IPS-15b (cell line): ENCODE measurements at regions not wholly inside any gene's neighbourhood (a gene's known extent, or its start where the extent isn't known, plus 50 kb on each side); places are given as distances from the start of the nearest gene placed in this dataset.
A peak's percentile ranks its signal among the peaks of the same experiment; 100 is the strongest.

Experiments
- H3K27me3 ChIP-seq: one replicate; pipeline ENCODE4 v1.6.1; 2013; ENCODE audit warnings: low read length; ENCODE audit not compliant: control insufficient read depth, insufficient read depth
- H3K36me3 ChIP-seq: one replicate; pipeline ENCODE4 v1.6.1; 2013; ENCODE audit warnings: low read length; ENCODE audit not compliant: control insufficient read depth, insufficient read depth
- H3K4me1 ChIP-seq: one replicate; pipeline ENCODE4 v1.6.1; 2013; ENCODE audit warnings: mild to moderate bottlenecking, low read length; ENCODE audit not compliant: control insufficient read depth, insufficient read depth
- H3K4me3 ChIP-seq: one replicate; pipeline ENCODE4 v1.5.1; 2013; ENCODE audit warnings: low read depth, low read length
- H3K9ac ChIP-seq: one replicate; pipeline ENCODE4 v1.6.1; 2013; ENCODE audit warnings: low read depth, mild to moderate bottlenecking, low read length
- H3K9me3 ChIP-seq: one replicate; pipeline ENCODE4 v1.6.1; 2013; ENCODE audit warnings: mild to moderate bottlenecking, low read length; ENCODE audit not compliant: control insufficient read depth, insufficient read depth

GRCh38 chr3:19711160-19711782 lies 222.7 kb downstream of the EFHB start:
- no peak overlapping the region for H3K4me3 ChIP-seq
- no peak overlapping the region for H3K9ac ChIP-seq
- H3K9me3 ChIP-seq, result no peaks in the 10 kb centered on the region
- H3K27me3 ChIP-seq, result no peaks in the 10 kb centered on the region
- H3K36me3 ChIP-seq, result no peaks in the 10 kb centered on the region
- peaks cover 3% of the 10 kb centered on the region for H3K4me1 ChIP-seq

GRCh38 chr3:19702416-19703078 lies 231.5 kb downstream of the EFHB start:
- H3K27me3 ChIP-seq, result peaks cover 2% of the 10 kb centered on the region
- peak overlapping the region; percentile 36 for H3K4me3 ChIP-seq
- no peak overlapping the region for H3K9ac ChIP-seq
- no peaks in the 10 kb centered on the region for H3K36me3 ChIP-seq
- no peaks in the 10 kb centered on the region for H3K9me3 ChIP-seq
- no peaks in the 10 kb centered on the region for H3K4me1 ChIP-seq

DNA sequence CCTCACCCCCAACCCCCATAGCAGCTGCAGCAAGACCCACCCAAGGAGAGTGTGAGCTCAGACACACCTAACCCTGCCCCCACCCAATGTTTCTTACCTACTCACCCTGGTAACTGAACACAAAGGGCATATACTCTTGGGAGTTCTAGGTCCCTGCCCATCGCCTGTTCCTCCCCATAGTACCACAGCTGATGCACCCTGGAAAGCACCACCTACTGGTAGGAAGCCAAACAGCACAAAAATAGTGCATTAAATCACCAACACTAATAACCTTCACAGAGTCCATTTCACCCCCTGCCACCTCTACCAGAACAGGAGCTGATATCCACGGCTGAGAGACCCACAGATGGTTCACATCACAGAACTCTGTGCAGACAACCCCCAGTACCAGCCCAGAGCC lies 245.2 kb downstream of the EFHB start:
- Histone ChIP-seq H3K4me1 (no peaks in the 10 kb centered on the region), H3K4me3 (no peak overlapping the region), H3K36me3 (no peaks in the 10 kb centered on the region), H3K27me3 (no peaks in the 10 kb centered on the region), H3K9ac (no peak overlapping the region), H3K9me3 (no peaks in the 10 kb centered on the region)

- H3K36me3 ChIP-seq, result no peaks in the 10 kb centered on the region
- no peaks in the 10 kb centered on the region for H3K9me3 ChIP-seq
- no peaks in the 10 kb centered on the region for H3K27me3 ChIP-seq
- H3K4me3 ChIP-seq, result no peak overlapping the region
- no peaks in the 10 kb centered on the region for H3K4me1 ChIP-seq
- H3K9ac ChIP-seq, result no peak overlapping the region
These were observed 265.9 kb downstream of the EFHB start for GRCh38 chr3:19668163-19668562.

GRCh38 chr3:19662486-19662885 lies 271.5 kb downstream of the EFHB start:
- H3K4me3 ChIP-seq, result no peak overlapping the region
- H3K36me3 ChIP-seq, result no peaks in the 10 kb centered on the region
- no peaks in the 10 kb centered on the region for H3K27me3 ChIP-seq
- H3K4me1 ChIP-seq, result no peaks in the 10 kb centered on the region
- H3K9ac ChIP-seq, result no peak overlapping the region
- H3K9me3 ChIP-seq, result no peaks in the 10 kb centered on the region

GRCh38 chr3:19652336-19652735 lies 281.7 kb downstream of the EFHB start:
- Histone ChIP-seq H3K4me3 (no peak overlapping the region), H3K36me3 (no peaks in the 10 kb centered on the region), H3K9me3 (peaks cover 3% of the 10 kb centered on the region), H3K4me1 (peaks cover 9% of the 10 kb centered on the region), H3K9ac (no peak overlapping the region), H3K27me3 (no peaks in the 10 kb centered on the region)

- no peaks in the 10 kb centered on the region for H3K9me3 ChIP-seq
- H3K27me3 ChIP-seq, result no peaks in the 10 kb centered on the region
- H3K4me3 ChIP-seq, result no peak overlapping the region
- no peaks in the 10 kb centered on the region for H3K4me1 ChIP-seq
- H3K9ac ChIP-seq, result no peak overlapping the region
- H3K36me3 ChIP-seq, result no peaks in the 10 kb centered on the region
These were observed 288.9 kb downstream of the EFHB start for GRCh38 chr3:19645093-19645492.

DNA sequence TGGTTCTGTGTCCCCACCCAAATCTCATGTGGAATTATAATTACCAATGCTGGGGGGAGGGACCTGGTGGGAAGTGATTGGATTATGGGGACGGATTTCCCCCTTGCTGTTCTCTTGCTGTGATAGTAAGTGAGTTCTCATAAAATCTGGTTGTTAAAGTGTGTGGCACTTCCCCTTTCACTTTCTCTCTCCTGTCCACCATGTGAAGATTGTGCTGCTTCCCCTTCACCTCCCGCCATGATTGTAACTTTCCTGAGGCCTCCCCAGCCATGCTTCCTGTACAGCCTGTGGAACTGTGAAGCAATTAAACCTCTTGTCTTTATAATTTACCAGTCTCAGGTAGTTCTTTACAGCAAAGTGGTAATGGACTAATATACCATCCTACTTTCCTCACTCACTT lies 289.6 kb downstream of the EFHB start:
- Histone ChIP-seq H3K36me3 (no peaks in the 10 kb centered on the region), H3K27me3 (no peaks in the 10 kb centered on the region), H3K9me3 (no peaks in the 10 kb centered on the region), H3K9ac (no peak overlapping the region), H3K4me1 (no peaks in the 10 kb centered on the region), H3K4me3 (no peak overlapping the region)

GRCh38 chr3:19641408-19641807 lies 292.6 kb downstream of the EFHB start:
- Histone ChIP-seq H3K27me3 (no peaks in the 10 kb centered on the region), H3K9ac (no peak overlapping the region), H3K4me1 (no peaks in the 10 kb centered on the region), H3K4me3 (no peak overlapping the region), H3K36me3 (no peaks in the 10 kb centered on the region), H3K9me3 (no peaks in the 10 kb centered on the region)

DNA sequence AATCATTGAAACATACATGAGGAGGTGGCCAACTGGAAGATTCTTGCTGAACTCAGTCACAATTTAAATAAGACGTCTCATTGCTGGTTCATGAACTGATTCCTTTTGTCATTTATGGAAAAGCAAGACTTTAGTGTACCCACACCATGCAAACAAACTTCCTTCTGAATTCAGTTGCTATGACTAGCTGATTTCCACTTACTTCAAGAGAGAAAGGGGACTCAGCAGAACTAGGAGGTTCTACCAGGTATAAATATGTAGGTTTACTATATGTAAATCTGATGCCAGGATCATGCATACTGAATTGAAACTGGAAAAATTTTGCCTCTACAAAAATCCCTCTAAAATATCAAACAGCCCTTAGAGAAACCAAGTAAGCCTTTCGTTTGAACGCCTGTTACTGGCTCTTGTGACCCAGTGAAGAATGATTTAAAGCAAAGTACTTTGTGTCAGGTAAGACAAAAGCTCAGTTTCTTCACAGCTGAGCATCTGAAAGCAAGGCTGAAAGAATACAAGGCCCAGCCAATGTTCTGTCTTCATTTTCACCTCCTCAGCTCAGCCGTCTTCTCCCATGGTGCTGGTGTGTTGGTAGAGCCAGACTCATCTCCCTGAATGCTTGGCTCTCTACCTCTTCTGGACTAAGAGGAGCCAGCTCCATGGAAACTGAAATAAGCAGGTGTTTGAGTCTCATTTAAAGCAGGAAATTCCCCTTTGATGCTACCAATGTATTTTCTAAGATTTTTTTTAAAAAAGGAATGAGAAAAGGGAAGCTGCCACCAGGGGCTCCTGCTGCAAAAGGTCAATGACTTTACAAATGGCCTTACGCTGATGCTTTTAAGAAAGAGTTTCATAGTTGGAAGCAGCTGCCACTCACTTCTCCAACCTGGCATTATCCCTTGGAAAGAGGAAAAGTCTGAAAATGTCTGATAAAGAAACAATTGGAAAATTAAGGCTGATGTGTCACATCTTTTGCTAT lies 301.6 kb downstream of the EFHB start:
- Histone ChIP-seq H3K36me3 (no peaks in the 10 kb centered on the region), H3K9me3 (no peaks in the 10 kb centered on the region), H3K4me3 (no peak overlapping the region), H3K4me1 (no peaks in the 10 kb centered on the region), H3K27me3 (no peaks in the 10 kb centered on the region), H3K9ac (no peak overlapping the region)

DNA sequence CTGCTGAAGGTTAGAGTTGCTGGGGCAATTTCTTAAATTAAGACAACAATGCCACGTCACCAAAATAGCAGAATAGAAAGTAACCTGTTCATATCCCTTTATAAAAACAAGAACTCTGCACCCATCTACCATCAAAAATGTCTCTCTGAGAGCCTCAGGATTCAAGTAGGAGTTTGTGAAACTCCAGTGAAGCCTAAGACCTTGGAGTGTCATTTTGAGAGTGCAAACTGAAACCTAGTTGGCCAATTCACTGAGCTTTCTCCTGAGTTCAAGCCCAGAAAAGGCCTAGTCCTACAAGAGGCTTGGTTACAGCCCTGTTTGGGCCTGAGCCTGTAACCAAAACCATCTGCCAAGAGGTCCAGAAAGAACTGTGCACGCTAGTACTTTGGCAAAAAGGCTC lies 335.1 kb downstream of the EFHB start:
- H3K9me3 ChIP-seq, result no peaks in the 10 kb centered on the region
- no peak overlapping the region for H3K4me3 ChIP-seq
- H3K4me1 ChIP-seq, result no peaks in the 10 kb centered on the region
- H3K36me3 ChIP-seq, result no peaks in the 10 kb centered on the region
- H3K27me3 ChIP-seq, result no peaks in the 10 kb centered on the region
- no peak overlapping the region for H3K9ac ChIP-seq
